Lung (tissue), 11 donors: ENCODE measurements at regions not wholly inside any gene's neighbourhood (a gene's known extent, or its start where the extent isn't known, plus 50 kb on each side); places are given as distances from the start of the nearest gene placed in this dataset.

ENCODE experiments used
- ATAC-seq: fragments of 200-7000 bp; cut with Tn5 transposase; one replicate; pipeline ENCODE4 v1.9.1; 2020; ENCODE audit warnings: moderate number of reproducible peaks; ENCODE audit not compliant: insufficient read depth, low FRiP score
- DNase-seq, 3 donors: peaks; one replicate each; pipeline ENCODE4 v3.0.0-alpha.2; 2013 to 2017
- H3K27ac ChIP-seq, 2 donors: one replicate each; pipeline ENCODE4 v1.5.1; 2013; ENCODE audit warnings: mild to moderate bottlenecking in 2 of 2, moderate library complexity in 2 of 2, control low read depth in 1 of 2, inconsistent platforms in 1 of 2, low read depth in 1 of 2, low read length in 1 of 2
- H3K27me3 ChIP-seq, 3 donors: one replicate each; pipeline ENCODE4 v1.5.1; 2013; ENCODE audit warnings: low read length in 2 of 3; ENCODE audit not compliant: control insufficient read depth in 3 of 3, insufficient read depth in 3 of 3
- H3K36me3 ChIP-seq, 4 donors: one replicate each; pipeline ENCODE4 v1.5.1; 2013; ENCODE audit warnings: low read length in 4 of 4, mild to moderate bottlenecking in 1 of 4, moderate library complexity in 1 of 4; ENCODE audit not compliant: control insufficient read depth in 4 of 4, insufficient read depth in 4 of 4
- H3K4me1 ChIP-seq, 5 donors: one replicate each; pipeline ENCODE4 v1.5.1; 2013; ENCODE audit warnings: low read length in 5 of 5, mild to moderate bottlenecking in 2 of 5, moderate library complexity in 1 of 5; ENCODE audit not compliant: control insufficient read depth in 5 of 5, insufficient read depth in 5 of 5
- H3K4me3 ChIP-seq: one replicate; pipeline ENCODE4 v1.5.1; 2013; ENCODE audit warnings: mild to moderate bottlenecking, control low read depth, moderate library complexity
- H3K9ac ChIP-seq, 2 donors: one replicate each; pipeline ENCODE4 v1.5.1; 2013; ENCODE audit warnings: low read length in 2 of 2, control low read depth in 1 of 2; ENCODE audit not compliant: insufficient read depth in 1 of 2
- H3K9me3 ChIP-seq, 4 donors: one replicate each; pipeline ENCODE4 v1.5.1; 2013; ENCODE audit warnings: low read length in 3 of 4, mild to moderate bottlenecking in 1 of 4, moderate library complexity in 1 of 4; ENCODE audit not compliant: control insufficient read depth in 4 of 4, insufficient read depth in 3 of 4
- CTCF ChIP-seq: IDR thresholded peaks from 2 replicates; pipeline ENCODE4 v1.5.1; 2012; ENCODE audit warnings: mild to moderate bottlenecking; ENCODE audit errors: control extremely low read depth, extremely low read depth
- WGBS, 2 donors: extraction: QIAGEN DNeasy Blood & Tissue Kit; methylation state at CpG; one replicate each; pipeline ENCODE4 v1.1.7; 2013; 5-methylcytosine and 5-hydroxymethylcytosine counted together
- donor health status: control.
- donor health status: control.
- donor health status: Bipolar disorder and iron deficiency.
- donor health status: healthy.
- donor health status: DM: yes; HTN: yes; CAD: no.

- H3K4me3 ChIP-seq = no peak overlapping the region
- no peak overlapping the region for H3K27ac ChIP-seq
- no peaks in the 10 kb centered on the region for H3K9me3 ChIP-seq
- TF ChIP-seq CTCF = peak; percentile 54
- ATAC-seq (no peak), DNase-seq (peak; percentile 69 to 83 (median 81))
- no peaks in the 10 kb centered on the region for H3K27me3 ChIP-seq
- no peaks in the 10 kb centered on the region for H3K4me1 ChIP-seq
- WGBS, 2 donors = 50% methylated on average over 4 of the region's 4 CpGs
- H3K36me3 ChIP-seq = no peaks in the 10 kb centered on the region
- no peak overlapping the region for H3K9ac ChIP-seq
These were observed 372.0 kb upstream of the KIF2A start for GRCh38 chr5:61933787-61934626.

GRCh38 chr5:61941637-61942036 lies 364.4 kb upstream of the KIF2A start:
- DNase-seq = no peak
- Histone ChIP-seq H3K4me3 (no peak overlapping the region), H3K27me3 (peaks cover 0 to 5% (median 0%) of the 10 kb centered on the region in 3 donors), H3K36me3 (no peaks in the 10 kb centered on the region), H3K4me1 (peaks cover 0 to 1% (median 0%) of the 10 kb centered on the region in 5 donors), H3K9ac (no peak overlapping the region), H3K9me3 (no peaks in the 10 kb centered on the region), H3K27ac (no peak overlapping the region)
- no peak for ATAC-seq
- 38 to 49% methylated on average over 1 of the region's 1 CpG for WGBS, 2 donors
- TF ChIP-seq CTCF = no peak

- Histone ChIP-seq H3K9me3 (no peaks in the 10 kb centered on the region), H3K4me1 (peaks cover 0 to 1% (median 0%) of the 10 kb centered on the region in 5 donors), H3K4me3 (no peak overlapping the region), H3K36me3 (no peaks in the 10 kb centered on the region), H3K27me3 (peaks cover 0 to 6% (median 4%) of the 10 kb centered on the region in 3 donors), H3K9ac (no peak overlapping the region), H3K27ac (no peak overlapping the region)
- no peak for TF ChIP-seq CTCF
- no peak for DNase-seq
- ATAC-seq = no peak
- WGBS, 2 donors = 86 to 97% methylated on average over 1 of the region's 2 CpGs
These were observed 363.4 kb upstream of the KIF2A start for GRCh38 chr5:61942462-61943049.
